ENCODE measurements at regions not wholly inside any gene's neighbourhood (a gene's known extent, or its start where the extent isn't known, plus 50 kb on each side); places are given as distances from the start of the nearest gene placed in this dataset.

DNA sequence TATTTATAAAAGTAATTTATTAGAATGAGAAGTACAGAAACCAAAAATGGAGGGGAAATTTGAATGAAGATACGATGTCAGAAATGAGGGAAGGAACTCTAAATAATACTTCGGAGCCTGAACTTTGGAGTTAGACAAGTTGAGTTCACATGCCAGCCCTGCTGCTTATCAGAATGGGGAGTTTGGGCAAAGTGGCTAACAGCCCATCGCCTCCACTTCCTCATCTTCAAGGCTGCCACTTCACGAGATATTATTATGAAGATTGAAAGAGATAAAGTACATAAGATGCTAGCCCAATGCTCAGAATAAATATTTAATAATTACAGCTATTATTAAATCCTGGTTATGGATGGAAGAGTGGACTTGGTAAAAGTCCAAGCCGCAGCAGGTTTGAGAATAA, 56.2 kb upstream of the ABCA1 start (continued):
- TF ChIP-seq, protein P1, sequence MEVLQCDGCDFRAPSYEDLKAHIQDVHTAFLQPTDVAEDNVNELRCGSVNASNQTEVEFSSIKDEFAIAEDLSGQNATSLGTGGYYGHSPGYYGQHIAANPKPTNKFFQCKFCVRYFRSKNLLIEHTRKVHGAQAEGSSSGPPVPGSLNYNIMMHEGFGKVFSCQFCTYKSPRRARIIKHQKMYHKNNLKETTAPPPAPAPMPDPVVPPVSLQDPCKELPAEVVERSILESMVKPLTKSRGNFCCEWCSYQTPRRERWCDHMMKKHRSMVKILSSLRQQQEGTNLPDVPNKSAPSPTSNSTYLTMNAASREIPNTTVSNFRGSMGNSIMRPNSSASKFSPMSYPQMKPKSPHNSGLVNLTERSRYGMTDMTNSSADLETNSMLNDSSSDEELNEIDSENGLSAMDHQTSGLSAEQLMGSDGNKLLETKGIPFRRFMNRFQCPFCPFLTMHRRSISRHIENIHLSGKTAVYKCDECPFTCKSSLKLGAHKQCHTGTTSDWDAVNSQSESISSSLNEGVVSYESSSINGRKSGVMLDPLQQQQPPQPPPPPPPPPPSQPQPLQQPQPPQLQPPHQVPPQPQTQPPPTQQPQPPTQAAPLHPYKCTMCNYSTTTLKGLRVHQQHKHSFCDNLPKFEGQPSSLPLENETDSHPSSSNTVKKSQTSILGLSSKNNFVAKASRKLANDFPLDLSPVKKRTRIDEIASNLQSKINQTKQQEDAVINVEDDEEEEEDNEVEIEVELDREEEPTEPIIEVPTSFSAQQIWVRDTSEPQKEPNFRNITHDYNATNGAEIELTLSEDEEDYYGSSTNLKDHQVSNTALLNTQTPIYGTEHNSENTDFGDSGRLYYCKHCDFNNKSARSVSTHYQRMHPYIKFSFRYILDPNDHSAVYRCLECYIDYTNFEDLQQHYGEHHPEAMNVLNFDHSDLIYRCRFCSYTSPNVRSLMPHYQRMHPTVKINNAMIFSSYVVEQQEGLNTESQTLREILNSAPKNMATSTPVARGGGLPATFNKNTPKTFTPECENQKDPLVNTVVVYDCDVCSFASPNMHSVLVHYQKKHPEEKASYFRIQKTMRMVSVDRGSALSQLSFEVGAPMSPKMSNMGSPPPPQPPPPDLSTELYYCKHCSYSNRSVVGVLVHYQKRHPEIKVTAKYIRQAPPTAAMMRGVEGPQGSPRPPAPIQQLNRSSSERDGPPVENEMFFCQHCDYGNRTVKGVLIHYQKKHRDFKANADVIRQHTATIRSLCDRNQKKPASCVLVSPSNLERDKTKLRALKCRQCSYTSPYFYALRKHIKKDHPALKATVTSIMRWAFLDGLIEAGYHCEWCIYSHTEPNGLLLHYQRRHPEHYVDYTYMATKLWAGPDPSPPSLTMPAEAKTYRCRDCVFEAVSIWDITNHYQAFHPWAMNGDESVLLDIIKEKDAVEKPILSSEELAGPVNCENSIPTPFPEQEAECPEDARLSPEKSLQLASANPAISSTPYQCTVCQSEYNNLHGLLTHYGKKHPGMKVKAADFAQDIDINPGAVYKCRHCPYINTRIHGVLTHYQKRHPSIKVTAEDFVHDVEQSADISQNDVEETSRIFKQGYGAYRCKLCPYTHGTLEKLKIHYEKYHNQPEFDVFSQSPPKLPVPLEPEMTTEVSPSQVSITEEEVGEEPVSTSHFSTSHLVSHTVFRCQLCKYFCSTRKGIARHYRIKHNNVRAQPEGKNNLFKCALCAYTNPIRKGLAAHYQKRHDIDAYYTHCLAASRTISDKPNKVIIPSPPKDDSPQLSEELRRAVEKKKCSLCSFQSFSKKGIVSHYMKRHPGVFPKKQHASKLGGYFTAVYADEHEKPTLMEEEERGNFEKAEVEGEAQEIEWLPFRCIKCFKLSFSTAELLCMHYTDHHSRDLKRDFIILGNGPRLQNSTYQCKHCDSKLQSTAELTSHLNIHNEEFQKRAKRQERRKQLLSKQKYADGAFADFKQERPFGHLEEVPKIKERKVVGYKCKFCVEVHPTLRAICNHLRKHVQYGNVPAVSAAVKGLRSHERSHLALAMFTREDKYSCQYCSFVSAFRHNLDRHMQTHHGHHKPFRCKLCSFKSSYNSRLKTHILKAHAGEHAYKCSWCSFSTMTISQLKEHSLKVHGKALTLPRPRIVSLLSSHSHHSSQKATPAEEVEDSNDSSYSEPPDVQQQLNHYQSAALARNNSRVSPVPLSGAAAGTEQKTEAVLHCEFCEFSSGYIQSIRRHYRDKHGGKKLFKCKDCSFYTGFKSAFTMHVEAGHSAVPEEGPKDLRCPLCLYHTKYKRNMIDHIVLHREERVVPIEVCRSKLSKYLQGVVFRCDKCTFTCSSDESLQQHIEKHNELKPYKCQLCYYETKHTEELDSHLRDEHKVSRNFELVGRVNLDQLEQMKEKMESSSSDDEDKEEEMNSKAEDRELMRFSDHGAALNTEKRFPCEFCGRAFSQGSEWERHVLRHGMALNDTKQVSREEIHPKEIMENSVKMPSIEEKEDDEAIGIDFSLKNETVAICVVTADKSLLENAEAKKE (CRISPR knock-in tag; IDR thresholded peaks at IDR 0.05): no peak
- TF ChIP-seq, protein P2, sequence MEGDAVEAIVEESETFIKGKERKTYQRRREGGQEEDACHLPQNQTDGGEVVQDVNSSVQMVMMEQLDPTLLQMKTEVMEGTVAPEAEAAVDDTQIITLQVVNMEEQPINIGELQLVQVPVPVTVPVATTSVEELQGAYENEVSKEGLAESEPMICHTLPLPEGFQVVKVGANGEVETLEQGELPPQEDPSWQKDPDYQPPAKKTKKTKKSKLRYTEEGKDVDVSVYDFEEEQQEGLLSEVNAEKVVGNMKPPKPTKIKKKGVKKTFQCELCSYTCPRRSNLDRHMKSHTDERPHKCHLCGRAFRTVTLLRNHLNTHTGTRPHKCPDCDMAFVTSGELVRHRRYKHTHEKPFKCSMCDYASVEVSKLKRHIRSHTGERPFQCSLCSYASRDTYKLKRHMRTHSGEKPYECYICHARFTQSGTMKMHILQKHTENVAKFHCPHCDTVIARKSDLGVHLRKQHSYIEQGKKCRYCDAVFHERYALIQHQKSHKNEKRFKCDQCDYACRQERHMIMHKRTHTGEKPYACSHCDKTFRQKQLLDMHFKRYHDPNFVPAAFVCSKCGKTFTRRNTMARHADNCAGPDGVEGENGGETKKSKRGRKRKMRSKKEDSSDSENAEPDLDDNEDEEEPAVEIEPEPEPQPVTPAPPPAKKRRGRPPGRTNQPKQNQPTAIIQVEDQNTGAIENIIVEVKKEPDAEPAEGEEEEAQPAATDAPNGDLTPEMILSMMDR (conservative IDR thresholded peaks at IDR 0.05; ENCODE audit: low read depth in 2 of 2): no peak
- no peak for TF ChIP-seq EZH2phosphoT487 (IDR thresholded peaks at IDR 0.05; ENCODE audit: unreplicated experiment)

DNA sequence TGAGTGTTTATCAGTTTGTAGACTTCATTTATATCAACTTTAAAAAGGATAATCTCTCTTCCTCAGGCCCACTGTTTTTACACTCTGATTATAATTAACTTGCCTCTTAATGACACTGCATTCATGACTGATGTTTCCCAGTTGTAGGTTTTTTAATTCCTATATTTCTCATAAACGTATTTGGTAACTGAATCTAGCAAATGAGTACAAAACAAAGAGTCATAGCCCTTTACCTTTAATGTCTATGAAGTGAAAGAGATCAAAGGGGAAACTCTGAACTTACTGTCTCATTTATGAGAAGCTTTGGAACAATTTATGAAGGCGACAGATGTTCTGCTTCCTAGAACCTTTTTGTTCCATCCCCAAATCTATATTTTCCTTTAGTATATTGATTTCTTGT, 56.6 kb upstream of the ABCA1 start:
- no peaks in the 10 kb centered on the region for H3K9me2 ChIP-seq (ENCODE audit: insufficient read depth)
- no peak overlapping the region for H3K27ac Mint-ChIP-seq
- TF ChIP-seq, protein P3, sequence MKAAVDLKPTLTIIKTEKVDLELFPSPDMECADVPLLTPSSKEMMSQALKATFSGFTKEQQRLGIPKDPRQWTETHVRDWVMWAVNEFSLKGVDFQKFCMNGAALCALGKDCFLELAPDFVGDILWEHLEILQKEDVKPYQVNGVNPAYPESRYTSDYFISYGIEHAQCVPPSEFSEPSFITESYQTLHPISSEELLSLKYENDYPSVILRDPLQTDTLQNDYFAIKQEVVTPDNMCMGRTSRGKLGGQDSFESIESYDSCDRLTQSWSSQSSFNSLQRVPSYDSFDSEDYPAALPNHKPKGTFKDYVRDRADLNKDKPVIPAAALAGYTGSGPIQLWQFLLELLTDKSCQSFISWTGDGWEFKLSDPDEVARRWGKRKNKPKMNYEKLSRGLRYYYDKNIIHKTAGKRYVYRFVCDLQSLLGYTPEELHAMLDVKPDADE (IDR thresholded peaks at IDR 0.05): no peak
- no peak for TF ChIP-seq CREB1 (CRISPR knock-in tag; IDR thresholded peaks at IDR 0.05; ENCODE audit: low read depth)
- TF ChIP-seq, protein P1 (CRISPR knock-in tag; IDR thresholded peaks at IDR 0.05): no peak
- TF ChIP-seq EZH2phosphoT487 (IDR thresholded peaks at IDR 0.05; ENCODE audit: unreplicated experiment): no peak

More for the DNA sequence above, 56.6 kb upstream of the ABCA1 start:
- Mint-ChIP-seq H3K9me3 (no peaks in the 10 kb centered on the region), H3K27me3 (ENCODE audit: insufficient read depth, low read depth, poor library complexity) (peaks cover 9% of the 10 kb centered on the region), H3K36me3 (ENCODE audit: low read depth) (no peaks in the 10 kb centered on the region), H3K4me3 (no peak overlapping the region), H3K4me1 (peaks cover 11% of the 10 kb centered on the region)
- H4K20me1 ChIP-seq (replicated peaks; ENCODE audit: insufficient read depth): no peaks in the 10 kb centered on the region
- DNase-seq (ENCODE audit: low spot score) (no peak), ATAC-seq (no peak)
- no peaks in the 10 kb centered on the region for H3F3A ChIP-seq (replicated peaks; ENCODE audit: low read depth)
- no peak overlapping the region for H2AFZ ChIP-seq
- no peaks in the 10 kb centered on the region for H3K79me2 ChIP-seq (replicated peaks; ENCODE audit: insufficient read depth)
- no peak overlapping the region for H3K4me3 ChIP-seq
- no peak overlapping the region for H3K4me2 ChIP-seq
- H3K27me3 ChIP-seq (ENCODE audit: insufficient read depth): peaks cover 13% of the 10 kb centered on the region
- H3K27ac ChIP-seq (ENCODE audit: low read depth): no peak overlapping the region
- no peaks in the 10 kb centered on the region for H3K4me1 ChIP-seq (ENCODE audit: insufficient read depth)
- no peaks in the 10 kb centered on the region for H3K36me3 ChIP-seq (ENCODE audit: insufficient read depth)
